Caco-2 (cell line): ENCODE measurements at regions not wholly inside any gene's neighbourhood (a gene's known extent, or its start where the extent isn't known, plus 50 kb on each side); places are given as distances from the start of the nearest gene placed in this dataset.

Experiments
- BruUV-seq: library from RNA; stranded (reverse); fragments of 400-500 nt; replicated peaks from 2 replicates; lab custom pipeline; 2021; lab: Mats Ljungman, UMichigan
- CTCF ChIA-PET: fragments of 300-600 bp; sonication (Branson Sonifier 250); formaldehyde crosslinking; loops from one replicate; lab custom pipeline; 2022; ENCODE audit warnings: antibody characterized with exemption; lab: Charles Lee
- POLR2A ChIA-PET: fragments of 300-600 bp; sonication (Branson Sonifier 250); formaldehyde crosslinking; loops from one replicate; lab custom pipeline; 2022; ENCODE audit warnings: antibody characterized with exemption; lab: Charles Lee
- DNase-seq, 2 experiments: peaks; one replicate each; pipeline versions ENCODE4 v3.0.0 to v3.0.0-alpha.2; 2020 to 2022
- H3K27me3 ChIP-seq: replicated peaks from 2 replicates; pipeline ENCODE4 v1.6.0; 2011; ENCODE audit warnings: low read length; ENCODE audit not compliant: control insufficient read depth, insufficient read depth
- H3K36me3 ChIP-seq: 2 replicates; pipeline ENCODE4 v1.5.1; 2011; ENCODE audit warnings: low read length; ENCODE audit not compliant: control insufficient read depth, insufficient read depth
- H3K4me1 ChIP-seq: fragments of 250-450 bp; sonication (Bioruptor Pico); 2 replicates; pipeline ENCODE4 v1.5.1; 2020; ENCODE audit warnings: mild to moderate bottlenecking
- H3K4me3 ChIP-seq: 2 replicates; pipeline ENCODE4 v1.5.1; 2011; ENCODE audit warnings: low read depth, mild to moderate bottlenecking, control low read depth, low read length
- H3K9me3 ChIP-seq: fragments of 250-450 bp; sonication (Bioruptor Pico); 2 replicates; pipeline ENCODE4 v1.5.1; 2020; ENCODE audit warnings: mild to moderate bottlenecking, moderate library complexity
- H3K27ac Mint-ChIP-seq: one replicate; pipeline ENCODE4 v1.8.0; 2022; ENCODE audit warnings: mixed read lengths; ENCODE audit not compliant: unreplicated experiment
- H3K27me3 Mint-ChIP-seq: one replicate; pipeline ENCODE4 v1.8.0; 2022; ENCODE audit warnings: mixed read lengths; ENCODE audit not compliant: insufficient read depth, unreplicated experiment
- H3K36me3 Mint-ChIP-seq: one replicate; pipeline ENCODE4 v1.8.0; 2022; ENCODE audit warnings: mild to moderate bottlenecking, mixed read lengths; ENCODE audit not compliant: insufficient read depth, unreplicated experiment
- H3K4me1 Mint-ChIP-seq: one replicate; pipeline ENCODE4 v1.8.0; 2022; ENCODE audit warnings: low read depth, mixed read lengths; ENCODE audit not compliant: unreplicated experiment
- H3K4me3 Mint-ChIP-seq: one replicate; pipeline ENCODE4 v1.8.0; 2022; ENCODE audit warnings: mild to moderate bottlenecking, moderate library complexity, mixed read lengths; ENCODE audit not compliant: unreplicated experiment
- H3K9me3 Mint-ChIP-seq: one replicate; pipeline ENCODE4 v1.8.0; 2022; ENCODE audit warnings: mixed read lengths; ENCODE audit not compliant: unreplicated experiment
- intact Hi-C: fragments of 100-400 bp; cut with micrococcal nuclease; formaldehyde crosslinking; loops from one replicate; pipeline ENCODE4 v1.10.0; 2022; ENCODE audit not compliant: unreplicated experiment
- TF ChIP-seq, protein P1 (sequence below), 2 experiments: fragments of 200-600 bp in 1 of 2; IDR thresholded peaks; 1 replicate in 1 of 2; 2 replicates in 1 of 2; pipeline versions ENCODE4 v1.5.1 to v1.8.0; 2011 to 2022; ENCODE audit warnings: antibody characterized with exemption in 1 of 2, control low read depth in 1 of 2, inconsistent platforms in 1 of 2, low read depth in 1 of 2, low read length in 1 of 2, mild to moderate bottlenecking in 1 of 2, moderate library complexity in 1 of 2; ENCODE audit not compliant: insufficient read depth in 1 of 2, severe bottlenecking in 1 of 2, unreplicated experiment in 1 of 2

DNA sequence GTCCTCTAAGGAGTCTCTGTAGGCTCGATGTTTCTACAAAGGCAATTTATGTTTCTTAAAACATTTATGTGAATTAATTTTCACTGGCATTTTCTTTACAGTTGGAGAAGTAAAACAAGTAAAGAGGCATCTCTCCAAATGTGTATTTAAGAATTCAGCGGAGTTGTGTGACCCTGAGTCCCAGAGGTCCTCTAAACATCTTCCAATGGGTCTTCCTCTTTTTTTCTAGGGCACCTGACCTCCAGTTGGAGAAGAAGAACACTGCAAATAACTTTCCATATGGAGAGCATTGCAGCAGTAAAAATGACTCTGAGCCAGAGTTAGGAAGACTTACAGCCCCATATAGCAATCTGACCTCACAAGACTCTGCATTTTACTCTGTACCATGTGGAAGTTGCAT is 480.5 kb upstream of the RAG2 start:
- intact Hi-C loops: no loop called here
- Histone ChIP-seq H3K9me3 (no peaks in the 10 kb centered on the region), H3K36me3 (no peaks in the 10 kb centered on the region), H3K4me1 (no peaks in the 10 kb centered on the region), H3K4me3 (no peak overlapping the region), H3K27me3 (no peaks in the 10 kb centered on the region)
- no peaks in the 10 kb centered on the region for H3K9me3 Mint-ChIP-seq
- TF ChIP-seq, protein P1, sequence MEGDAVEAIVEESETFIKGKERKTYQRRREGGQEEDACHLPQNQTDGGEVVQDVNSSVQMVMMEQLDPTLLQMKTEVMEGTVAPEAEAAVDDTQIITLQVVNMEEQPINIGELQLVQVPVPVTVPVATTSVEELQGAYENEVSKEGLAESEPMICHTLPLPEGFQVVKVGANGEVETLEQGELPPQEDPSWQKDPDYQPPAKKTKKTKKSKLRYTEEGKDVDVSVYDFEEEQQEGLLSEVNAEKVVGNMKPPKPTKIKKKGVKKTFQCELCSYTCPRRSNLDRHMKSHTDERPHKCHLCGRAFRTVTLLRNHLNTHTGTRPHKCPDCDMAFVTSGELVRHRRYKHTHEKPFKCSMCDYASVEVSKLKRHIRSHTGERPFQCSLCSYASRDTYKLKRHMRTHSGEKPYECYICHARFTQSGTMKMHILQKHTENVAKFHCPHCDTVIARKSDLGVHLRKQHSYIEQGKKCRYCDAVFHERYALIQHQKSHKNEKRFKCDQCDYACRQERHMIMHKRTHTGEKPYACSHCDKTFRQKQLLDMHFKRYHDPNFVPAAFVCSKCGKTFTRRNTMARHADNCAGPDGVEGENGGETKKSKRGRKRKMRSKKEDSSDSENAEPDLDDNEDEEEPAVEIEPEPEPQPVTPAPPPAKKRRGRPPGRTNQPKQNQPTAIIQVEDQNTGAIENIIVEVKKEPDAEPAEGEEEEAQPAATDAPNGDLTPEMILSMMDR (IDR thresholded peaks at IDR 0.05; ENCODE audit: insufficient read depth in 1 of 2, low read depth in 1 of 2, low read length in 1 of 2, severe bottlenecking in 1 of 2, unreplicated experiment in 1 of 2): no peak
- no peak overlapping the region for H3K4me3 Mint-ChIP-seq
- H3K4me1 Mint-ChIP-seq: no peaks in the 10 kb centered on the region
- CTCF ChIA-PET: no interaction called here
- POLR2A ChIA-PET: no interaction called here
- H3K36me3 Mint-ChIP-seq: no peaks in the 10 kb centered on the region
- no peak overlapping the region for H3K27ac Mint-ChIP-seq
- H3K27me3 Mint-ChIP-seq: no peaks in the 10 kb centered on the region
- DNase-seq: no peak
- BruUV-seq: no TSS peak

DNA sequence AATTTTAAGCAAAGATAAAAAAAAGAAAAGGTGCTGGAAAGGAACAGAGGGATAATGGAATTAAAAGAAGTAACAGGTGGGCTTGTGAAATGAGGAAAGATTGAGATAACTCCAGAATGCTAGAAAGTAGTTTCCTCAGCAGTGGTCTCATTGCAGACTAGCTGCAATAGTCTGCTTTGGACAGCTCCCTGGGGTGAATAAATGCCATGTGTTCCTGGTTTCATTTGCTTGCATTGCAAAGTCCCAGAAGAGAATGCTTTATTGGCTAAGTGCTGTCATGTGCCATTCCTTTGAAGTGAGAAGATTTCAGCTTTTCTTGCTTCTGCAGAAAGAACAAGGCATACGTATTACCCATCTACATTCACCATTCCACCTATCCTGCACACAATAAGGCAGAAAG is 478.8 kb upstream of the RAG2 start:
- H3K4me1 Mint-ChIP-seq: no peaks in the 10 kb centered on the region
- no peaks in the 10 kb centered on the region for H3K9me3 Mint-ChIP-seq
- Histone ChIP-seq H3K36me3 (no peaks in the 10 kb centered on the region), H3K9me3 (no peaks in the 10 kb centered on the region), H3K27me3 (no peaks in the 10 kb centered on the region), H3K4me1 (no peaks in the 10 kb centered on the region), H3K4me3 (no peak overlapping the region)
- CTCF ChIA-PET: no interaction called here
- BruUV-seq: no TSS peak
- no peak overlapping the region for H3K4me3 Mint-ChIP-seq
- TF ChIP-seq, protein P1 (IDR thresholded peaks at IDR 0.05; ENCODE audit: insufficient read depth in 1 of 2, low read depth in 1 of 2, low read length in 1 of 2, severe bottlenecking in 1 of 2, unreplicated experiment in 1 of 2): no peak
- no peak overlapping the region for H3K27ac Mint-ChIP-seq
- intact Hi-C loops: no loop called here
- no peak for DNase-seq
- no peaks in the 10 kb centered on the region for H3K27me3 Mint-ChIP-seq
- POLR2A ChIA-PET: no interaction called here
- H3K36me3 Mint-ChIP-seq: no peaks in the 10 kb centered on the region

DNA sequence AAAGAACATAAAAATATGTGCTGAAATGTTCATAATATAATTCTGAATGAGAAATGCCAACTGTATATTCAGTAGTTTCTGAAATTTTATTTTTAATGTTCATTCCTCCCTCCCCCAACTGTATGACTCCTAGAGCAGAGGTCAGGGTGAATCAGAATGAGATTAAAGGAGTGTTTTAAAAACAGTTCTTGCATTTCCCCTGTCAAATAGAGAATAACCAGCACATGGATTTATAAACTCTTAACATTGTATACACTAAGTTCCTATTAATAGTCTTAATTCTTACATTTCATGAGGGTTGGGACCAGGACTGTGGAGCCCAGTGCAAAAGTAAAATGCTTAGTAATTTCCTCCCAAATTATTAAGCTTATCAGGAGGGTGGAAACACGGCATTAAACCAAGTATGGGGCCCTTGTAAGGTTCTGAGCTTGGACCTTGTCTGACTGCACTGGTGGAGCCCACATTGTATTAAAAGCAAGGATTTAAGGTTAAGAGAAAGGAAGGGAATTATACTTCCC is 474.6 kb upstream of the RAG2 start:
- ChIA-PET CTCF (no interaction called here), POLR2A (no interaction called here)
- no peaks in the 10 kb centered on the region for H3K9me3 Mint-ChIP-seq
- no peaks in the 10 kb centered on the region for H3K4me1 ChIP-seq
- no peak for DNase-seq
- H3K9me3 ChIP-seq: no peaks in the 10 kb centered on the region
- H3K27me3 Mint-ChIP-seq: no peaks in the 10 kb centered on the region
- no peaks in the 10 kb centered on the region for H3K4me1 Mint-ChIP-seq
- H3K36me3 Mint-ChIP-seq: no peaks in the 10 kb centered on the region
- H3K4me3 Mint-ChIP-seq: no peak overlapping the region
- H3K27me3 ChIP-seq: no peaks in the 10 kb centered on the region
- no peaks in the 10 kb centered on the region for H3K36me3 ChIP-seq
- no TSS peak for BruUV-seq
- H3K4me3 ChIP-seq: no peak overlapping the region
- H3K27ac Mint-ChIP-seq: no peak overlapping the region
- intact Hi-C loops: no loop called here
- TF ChIP-seq, protein P1 (IDR thresholded peaks at IDR 0.05; ENCODE audit: insufficient read depth in 1 of 2, low read depth in 1 of 2, low read length in 1 of 2, severe bottlenecking in 1 of 2, unreplicated experiment in 1 of 2): no peak
